Thoracic aorta (tissue), 2 donors: ENCODE measurements at regions not wholly inside any gene's neighbourhood (a gene's known extent, or its start where the extent isn't known, plus 50 kb on each side); places are given as distances from the start of the nearest gene placed in this dataset.

ENCODE experiments used
- ATAC-seq: fragments of 150-250 bp; one replicate; pipeline ENCODE4 v1.8.0; 2017; ENCODE audit warnings: low read depth; ENCODE audit not compliant: insufficient number of reproducible peaks, low FRiP score
- DNase-seq: peaks from one replicate; pipeline ENCODE4 v3.0.0-alpha.2; 2020; ENCODE audit warnings: low spot score
- H3K27ac ChIP-seq, 2 donors: fragments of 200-600 bp; sonication (generic); 1 replicate in 1 of 2; 2 replicates in 1 of 2; pipeline ENCODE4 v1.5.1; 2016; ENCODE audit warnings: mild to moderate bottlenecking in 2 of 2, moderate library complexity in 2 of 2
- H3K27me3 ChIP-seq: fragments of 200-600 bp; sonication (generic); replicated peaks from 2 replicates; pipeline ENCODE4 v1.6.0; 2016; ENCODE audit warnings: mild to moderate bottlenecking; ENCODE audit not compliant: insufficient read depth
- H3K36me3 ChIP-seq: fragments of 200-600 bp; sonication (generic); one replicate; pipeline ENCODE4 v1.5.1; 2016
- H3K4me1 ChIP-seq, 2 donors: fragments of 200-600 bp; sonication (generic); 1 replicate in 1 of 2; 2 replicates in 1 of 2; pipeline versions ENCODE4 v1.5.1 to v1.6.0; 2016; ENCODE audit warnings: low read depth in 2 of 2, mild to moderate bottlenecking in 1 of 2; ENCODE audit not compliant: control insufficient read depth in 1 of 2
- H3K4me3 ChIP-seq: fragments of 200-600 bp; sonication (generic); 2 replicates; pipeline ENCODE4 v1.5.1; 2016; ENCODE audit warnings: mild to moderate bottlenecking
- H3K9me3 ChIP-seq: fragments of 200-600 bp; sonication (generic); 2 replicates; pipeline ENCODE4 v1.5.1; 2016
- TF ChIP-seq, protein P1 (sequence below): fragments of 200-600 bp; sonication (generic); IDR thresholded peaks from one replicate; pipeline ENCODE4 v1.5.1; 2019; ENCODE audit warnings: antibody characterized with exemption

DNA sequence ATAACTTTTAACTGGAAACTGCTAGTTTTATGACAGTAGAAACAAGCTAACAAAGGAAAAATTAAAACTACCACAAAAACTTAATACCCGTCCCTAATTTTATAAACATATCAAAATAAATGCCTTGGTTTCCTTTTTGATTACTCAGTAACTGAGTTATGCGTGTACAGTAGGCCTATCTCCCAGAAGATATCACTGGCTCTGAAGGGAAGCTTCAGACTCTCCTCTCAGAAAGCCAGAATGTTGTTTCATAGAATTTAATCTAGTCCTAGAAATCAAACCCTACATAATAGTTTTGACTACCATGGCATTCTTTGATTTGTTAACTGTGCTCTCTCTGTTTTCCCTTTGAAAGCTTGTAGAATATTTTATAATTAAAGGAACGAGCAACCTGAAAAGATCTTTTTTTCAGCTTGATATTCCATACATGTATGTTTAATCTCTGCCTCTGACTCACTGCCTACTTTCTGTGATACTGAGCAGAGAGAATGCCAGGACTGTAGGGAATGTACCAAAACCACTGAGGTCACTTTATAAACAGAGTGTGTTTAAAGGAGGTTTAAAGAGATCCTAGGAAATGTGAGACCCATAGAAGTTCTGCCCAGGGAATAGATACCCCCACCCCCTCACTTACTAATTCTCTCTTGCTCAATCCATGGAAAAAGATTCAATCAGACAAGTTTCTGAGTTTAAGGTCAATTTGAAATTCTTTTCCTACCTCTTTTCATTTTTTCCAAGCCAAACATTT is 311.5 kb downstream of the HDGFL1 start:
- H3K4me1 ChIP-seq = peaks cover 8 to 33% of the 10 kb centered on the region in 2 donors
- peak; percentile 85 for ATAC-seq
- no peaks in the 10 kb centered on the region for H3K36me3 ChIP-seq
- no peaks in the 10 kb centered on the region for H3K9me3 ChIP-seq
- peak overlapping the region; percentile 56 to 81 for H3K27ac ChIP-seq
- TF ChIP-seq, protein P1, sequence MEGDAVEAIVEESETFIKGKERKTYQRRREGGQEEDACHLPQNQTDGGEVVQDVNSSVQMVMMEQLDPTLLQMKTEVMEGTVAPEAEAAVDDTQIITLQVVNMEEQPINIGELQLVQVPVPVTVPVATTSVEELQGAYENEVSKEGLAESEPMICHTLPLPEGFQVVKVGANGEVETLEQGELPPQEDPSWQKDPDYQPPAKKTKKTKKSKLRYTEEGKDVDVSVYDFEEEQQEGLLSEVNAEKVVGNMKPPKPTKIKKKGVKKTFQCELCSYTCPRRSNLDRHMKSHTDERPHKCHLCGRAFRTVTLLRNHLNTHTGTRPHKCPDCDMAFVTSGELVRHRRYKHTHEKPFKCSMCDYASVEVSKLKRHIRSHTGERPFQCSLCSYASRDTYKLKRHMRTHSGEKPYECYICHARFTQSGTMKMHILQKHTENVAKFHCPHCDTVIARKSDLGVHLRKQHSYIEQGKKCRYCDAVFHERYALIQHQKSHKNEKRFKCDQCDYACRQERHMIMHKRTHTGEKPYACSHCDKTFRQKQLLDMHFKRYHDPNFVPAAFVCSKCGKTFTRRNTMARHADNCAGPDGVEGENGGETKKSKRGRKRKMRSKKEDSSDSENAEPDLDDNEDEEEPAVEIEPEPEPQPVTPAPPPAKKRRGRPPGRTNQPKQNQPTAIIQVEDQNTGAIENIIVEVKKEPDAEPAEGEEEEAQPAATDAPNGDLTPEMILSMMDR = no peak
- DNase-seq = no peak
- no peaks in the 10 kb centered on the region for H3K27me3 ChIP-seq
- H3K4me3 ChIP-seq = peak overlapping the region; percentile 43

DNA sequence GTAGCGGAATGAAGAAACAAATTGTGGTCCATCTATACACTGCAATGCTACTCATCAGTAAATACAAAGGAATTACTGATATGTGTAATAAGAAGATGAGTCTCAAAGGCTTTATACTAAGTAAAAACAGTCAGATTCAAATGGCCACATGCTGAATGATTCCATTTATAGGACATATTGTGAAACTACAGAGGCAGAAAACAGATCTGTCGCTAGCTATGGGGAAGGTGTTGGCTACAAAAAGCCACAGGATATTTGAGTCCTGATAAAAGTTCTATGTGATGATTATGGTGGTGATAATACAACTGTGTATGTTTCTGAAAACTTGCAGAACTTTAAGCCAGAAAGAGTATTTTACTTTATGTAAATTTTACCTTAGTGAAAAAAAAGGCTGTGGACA is 313.2 kb downstream of the HDGFL1 start:
- Histone ChIP-seq H3K36me3 (no peaks in the 10 kb centered on the region), H3K4me3 (no peak overlapping the region), H3K27ac (no peak overlapping the region), H3K9me3 (no peaks in the 10 kb centered on the region), H3K27me3 (no peaks in the 10 kb centered on the region), H3K4me1 (peaks cover 4 to 22% of the 10 kb centered on the region in 2 donors)
- ATAC-seq (no peak), DNase-seq (no peak)
- TF ChIP-seq, protein P1 = no peak

DNA sequence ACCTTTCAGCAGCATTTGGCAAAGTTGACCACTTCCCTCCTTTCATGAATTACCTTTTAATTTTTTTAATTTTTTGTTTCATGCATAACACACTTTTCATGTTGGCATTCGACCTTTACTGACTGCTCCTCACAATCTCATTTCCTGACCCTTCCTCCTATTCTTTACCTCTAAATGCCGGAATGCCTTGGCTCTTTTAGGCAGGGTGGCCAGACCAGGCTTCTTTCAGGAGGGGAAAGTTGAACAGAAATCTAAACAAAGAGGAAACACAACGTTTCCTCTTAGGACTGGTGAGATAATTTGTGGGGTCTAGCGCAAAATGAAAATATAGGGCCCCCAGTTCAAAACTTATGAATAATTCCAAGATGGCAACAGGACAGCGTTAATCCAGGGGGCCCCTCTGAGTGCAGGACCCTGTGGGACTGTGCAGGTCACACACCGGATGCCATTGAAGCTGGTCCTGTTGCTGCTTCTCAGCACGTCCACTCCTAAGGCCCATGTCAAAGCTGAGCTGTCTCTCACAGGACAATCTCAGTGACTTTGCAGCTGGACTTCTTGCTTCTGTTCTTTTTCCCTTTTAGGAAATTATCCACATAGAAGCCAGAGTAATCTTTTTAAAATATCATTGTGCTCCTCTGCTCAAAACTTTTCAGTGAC is 313.8 kb downstream of the HDGFL1 start:
- Histone ChIP-seq H3K27me3 (no peaks in the 10 kb centered on the region), H3K4me3 (no peak overlapping the region), H3K27ac (no peak overlapping the region), H3K36me3 (no peaks in the 10 kb centered on the region), H3K9me3 (no peaks in the 10 kb centered on the region), H3K4me1 (peaks cover under 1 to 16% of the 10 kb centered on the region in 2 donors)
- ATAC-seq = no peak
- no peak for DNase-seq
- TF ChIP-seq, protein P1 = no peak

DNA sequence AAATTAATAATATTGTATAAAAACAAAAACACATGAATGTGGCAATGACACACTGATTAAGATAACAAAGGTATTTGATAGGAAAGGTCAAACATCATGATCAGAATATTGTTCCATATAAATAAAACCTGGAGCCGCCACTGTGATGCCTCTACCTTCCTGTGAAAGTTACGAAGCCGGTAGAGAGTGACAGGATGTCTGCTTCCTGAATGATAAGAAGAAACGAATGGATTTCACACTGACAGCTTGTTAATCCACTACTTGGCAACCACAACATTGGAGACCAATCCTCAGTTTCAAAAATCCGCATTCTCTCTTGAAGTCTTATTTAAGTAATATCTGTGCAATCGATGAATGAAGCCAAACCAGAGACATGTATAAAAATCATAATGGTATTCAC is 315.1 kb downstream of the HDGFL1 start:
- ATAC-seq = no peak
- no peak overlapping the region for H3K27ac ChIP-seq
- H3K4me1 ChIP-seq = peaks cover 0 to 13% of the 10 kb centered on the region in 2 donors
- H3K27me3 ChIP-seq = no peaks in the 10 kb centered on the region
- no peak for DNase-seq
- H3K36me3 ChIP-seq = no peaks in the 10 kb centered on the region
- no peak overlapping the region for H3K4me3 ChIP-seq
- no peaks in the 10 kb centered on the region for H3K9me3 ChIP-seq
- TF ChIP-seq, protein P1 = no peak

DNA sequence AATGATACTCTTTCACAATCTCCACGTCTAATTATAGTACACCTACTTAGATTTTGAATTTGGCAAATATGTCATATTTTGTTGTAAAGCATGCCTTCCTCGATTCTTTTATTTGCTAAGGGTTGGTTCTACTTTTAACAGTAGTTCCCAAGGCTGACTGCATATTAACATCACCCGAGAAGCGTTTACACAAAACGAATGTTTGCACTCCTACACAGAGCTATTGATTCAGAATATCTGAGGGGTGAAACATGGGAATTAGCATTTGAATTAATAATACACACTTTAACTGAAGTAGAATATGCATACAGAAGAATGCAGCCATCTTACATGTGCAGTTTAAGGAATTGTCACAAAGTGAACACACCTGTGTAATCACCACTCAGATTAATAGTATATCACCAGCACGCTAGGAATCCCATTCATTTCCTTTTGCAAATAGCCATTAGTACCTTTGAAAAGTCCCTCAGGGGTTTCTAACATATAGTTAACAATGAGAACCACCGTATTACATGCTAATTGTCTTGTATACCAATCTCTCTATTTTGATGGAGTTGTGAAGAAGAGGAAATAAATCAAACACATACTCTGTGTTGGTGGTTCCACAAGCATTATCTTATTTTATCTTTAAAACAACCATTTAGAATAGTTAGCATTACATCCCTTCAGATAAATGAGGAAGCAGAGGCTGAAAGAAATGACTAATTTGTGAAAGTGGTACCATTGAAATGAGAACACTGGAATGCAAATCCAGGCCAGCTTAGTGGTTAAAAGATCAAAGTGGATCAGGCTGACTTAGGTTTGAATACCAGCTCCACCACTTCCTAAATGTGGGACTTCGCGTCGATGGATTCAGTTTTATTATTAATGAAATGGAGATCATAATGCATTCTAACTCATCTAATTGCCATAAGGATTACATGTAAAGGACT is 317.6 kb downstream of the HDGFL1 start:
- H3K9me3 ChIP-seq = no peaks in the 10 kb centered on the region
- no peak overlapping the region for H3K4me3 ChIP-seq
- no peaks in the 10 kb centered on the region for H3K27me3 ChIP-seq
- no peaks in the 10 kb centered on the region for H3K36me3 ChIP-seq
- no peak for DNase-seq
- peaks cover 2 to 12% of the 10 kb centered on the region in 2 donors for H3K4me1 ChIP-seq
- no peak for ATAC-seq
- H3K27ac ChIP-seq = no peak overlapping the region
- TF ChIP-seq, protein P1 = no peak
